Thymus (tissue), 11 donors: ENCODE measurements at regions not wholly inside any gene's neighbourhood (a gene's known extent, or its start where the extent isn't known, plus 50 kb on each side); places are given as distances from the start of the nearest gene placed in this dataset.
"Not testable (repeated sequence)": the region's sequence is repeated elsewhere in the genome, so short reads cannot be mapped to it uniquely, and the experiment has no call there.

Experiments used
- DNase-seq, 9 donors: peaks; one replicate each; pipeline ENCODE4 v3.0.0-alpha.2; 2013; ENCODE audit warnings: low spot score in 9 of 9, low read depth in 6 of 9, missing footprints in 1 of 9
- H3K27ac ChIP-seq, 2 donors: one replicate each; pipeline ENCODE4 v1.5.1; 2013; ENCODE audit warnings: control low read depth in 1 of 2, low read depth in 1 of 2, low read length in 1 of 2, mild to moderate bottlenecking in 1 of 2, moderate library complexity in 1 of 2
- H3K27me3 ChIP-seq, 2 donors: one replicate each; pipeline ENCODE4 v1.5.1; 2013; ENCODE audit warnings: low read length in 1 of 2; ENCODE audit not compliant: control insufficient read depth in 2 of 2, insufficient read depth in 1 of 2
- H3K36me3 ChIP-seq, 2 donors: one replicate each; pipeline ENCODE4 v1.5.1; 2013; ENCODE audit warnings: low read length in 1 of 2, mild to moderate bottlenecking in 1 of 2, moderate library complexity in 1 of 2; ENCODE audit not compliant: control insufficient read depth in 2 of 2, insufficient read depth in 2 of 2
- H3K4me1 ChIP-seq, 2 donors: one replicate each; pipeline ENCODE4 v1.5.1; 2013; ENCODE audit warnings: low read length in 2 of 2; ENCODE audit not compliant: control insufficient read depth in 2 of 2, insufficient read depth in 2 of 2
- H3K4me3 ChIP-seq, 2 donors: one replicate each; pipeline ENCODE4 v1.5.1; 2013; ENCODE audit warnings: low read length in 2 of 2, control low read depth in 1 of 2, mild to moderate bottlenecking in 1 of 2
- H3K9me3 ChIP-seq, 2 donors: one replicate each; pipeline ENCODE4 v1.5.1; 2013; ENCODE audit warnings: low read length in 1 of 2, mild to moderate bottlenecking in 1 of 2; ENCODE audit not compliant: control insufficient read depth in 2 of 2, insufficient read depth in 1 of 2
- WGBS: extraction: QIAGEN DNeasy Blood & Tissue Kit; methylation state at CpG from one replicate; pipeline ENCODE4 v1.1.7; 2013; 5-methylcytosine and 5-hydroxymethylcytosine counted together
- donor health status: healthy.

DNA sequence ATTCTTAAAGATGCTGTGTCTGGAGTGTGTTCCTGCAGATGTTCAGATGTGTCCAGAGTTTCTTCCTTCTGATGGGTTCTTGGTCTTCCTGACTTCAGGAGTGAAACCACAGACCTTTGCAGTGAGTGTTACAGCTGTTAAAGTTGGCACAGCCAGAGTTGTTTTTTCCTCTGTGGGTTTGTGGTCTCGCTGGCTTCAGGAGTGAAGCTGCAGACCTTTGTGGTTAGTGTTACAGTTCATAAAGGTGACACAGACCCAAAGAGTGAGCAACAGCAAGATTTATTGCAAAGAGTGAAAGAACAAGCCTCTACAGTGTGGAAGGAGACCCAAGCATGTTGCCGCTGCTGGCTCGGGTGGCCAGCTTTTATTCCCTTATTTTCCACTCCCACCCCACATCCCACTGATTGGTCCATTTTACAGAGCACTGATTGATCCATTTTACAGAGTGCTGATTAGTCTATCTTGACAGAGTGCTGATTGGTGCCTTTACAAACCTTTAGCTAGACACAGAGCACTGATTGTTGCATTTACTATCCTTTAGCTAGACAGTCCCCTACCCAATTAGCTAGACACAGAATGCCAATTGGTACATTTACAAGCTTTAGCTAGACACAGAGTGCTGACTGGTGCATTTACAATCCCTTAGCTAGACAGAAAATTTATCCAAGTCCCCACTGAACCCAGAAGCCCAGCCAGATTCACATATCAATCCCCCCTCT, 266.6 kb downstream of the RPS4Y2 start:
- Histone ChIP-seq H3K4me1 (peaks cover 0 to 14% of the 10 kb centered on the region in 2 donors), H3K4me3 (no peak overlapping the region), H3K27me3 (no peaks in the 10 kb centered on the region), H3K36me3 (no peaks in the 10 kb centered on the region), H3K9me3 (no peaks in the 10 kb centered on the region), H3K27ac (no peak overlapping the region)
- DNase-seq: no peak
- WGBS: under 1% methylated on average over 3 of the region's 3 CpGs

DNA sequence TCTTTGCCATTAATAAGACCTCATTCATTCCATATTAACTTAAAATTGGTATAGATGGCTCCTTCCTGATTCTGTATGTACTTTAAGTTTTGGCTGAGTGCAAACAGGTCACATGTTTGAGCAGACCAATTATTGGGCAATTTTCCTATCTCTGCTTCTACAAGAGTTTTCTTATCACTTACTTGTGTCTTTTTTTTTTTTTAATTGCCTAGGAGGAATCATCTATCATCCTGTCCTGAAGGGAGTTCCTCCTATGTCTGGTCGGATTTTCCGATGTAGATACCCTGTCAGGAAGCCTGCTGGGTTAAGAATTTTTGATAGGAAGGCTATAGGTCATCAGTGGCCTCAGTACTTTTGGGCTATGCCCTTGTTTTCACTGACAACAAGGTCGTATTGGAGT, 268.0 kb downstream of the RPS4Y2 start:
- H3K9me3 ChIP-seq: no peaks in the 10 kb centered on the region
- no peak overlapping the region for H3K4me3 ChIP-seq
- H3K36me3 ChIP-seq: no peaks in the 10 kb centered on the region
- peaks cover 0 to 14% of the 10 kb centered on the region in 2 donors for H3K4me1 ChIP-seq
- 74% methylated on average over 3 of the region's 3 CpGs for WGBS
- H3K27ac ChIP-seq: no peak overlapping the region
- H3K27me3 ChIP-seq: no peaks in the 10 kb centered on the region
- no peak for DNase-seq

DNA sequence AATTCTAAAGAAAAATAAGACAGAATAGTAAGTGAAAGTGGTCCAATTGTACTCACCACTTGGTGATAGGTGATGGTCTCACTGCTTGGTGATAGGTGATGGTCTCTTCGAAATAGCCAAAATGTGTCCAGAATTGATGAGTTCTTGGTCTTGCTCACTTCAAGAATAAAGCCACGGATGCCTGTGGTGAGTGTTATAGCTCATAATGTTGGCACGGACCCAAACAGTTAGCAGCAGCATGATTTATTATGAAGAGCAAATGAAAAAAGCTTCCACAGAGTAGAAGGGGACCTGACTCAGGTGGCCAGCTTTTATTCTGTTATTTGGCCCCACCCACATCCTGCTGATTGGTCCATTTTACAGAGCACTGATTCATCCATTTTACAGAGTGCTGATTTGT, 272.6 kb downstream of the RPS4Y2 start:
- no peaks in the 10 kb centered on the region for H3K36me3 ChIP-seq
- H3K4me1 ChIP-seq: no peaks in the 10 kb centered on the region
- H3K27me3 ChIP-seq: no peaks in the 10 kb centered on the region
- no peak for DNase-seq
- H3K9me3 ChIP-seq: no peaks in the 10 kb centered on the region
- H3K27ac ChIP-seq: no peak overlapping the region
- no peak overlapping the region for H3K4me3 ChIP-seq
- WGBS: 58% methylated on average over 3 of the region's 3 CpGs

DNA sequence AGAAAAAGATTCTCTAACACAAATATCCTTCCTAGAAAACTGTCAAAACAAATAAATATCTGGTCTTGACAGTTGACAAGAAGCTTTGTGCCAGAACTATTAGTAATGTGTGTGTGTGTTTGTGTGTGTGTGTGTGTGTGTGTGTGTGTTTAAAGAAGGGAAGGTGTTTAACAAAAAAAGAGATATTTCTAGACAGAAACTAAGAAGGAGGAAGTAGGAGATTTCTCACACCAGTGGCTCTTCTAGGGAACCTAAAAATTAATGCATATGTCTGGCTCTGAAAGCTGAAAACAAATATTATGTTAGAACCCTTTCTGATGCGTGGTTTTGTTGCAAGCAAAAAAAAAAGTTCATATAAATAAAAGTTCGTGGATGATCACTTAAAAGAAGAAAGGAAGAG, 277.5 kb downstream of the RPS4Y2 start:
- 26% methylated on average over 2 of the region's 2 CpGs for WGBS
- H3K9me3 ChIP-seq: no peaks in the 10 kb centered on the region
- no peak overlapping the region for H3K27ac ChIP-seq
- DNase-seq: no peak
- H3K4me3 ChIP-seq: no peak overlapping the region
- H3K36me3 ChIP-seq: no peaks in the 10 kb centered on the region
- H3K27me3 ChIP-seq: no peaks in the 10 kb centered on the region
- H3K4me1 ChIP-seq: no peaks in the 10 kb centered on the region

DNA sequence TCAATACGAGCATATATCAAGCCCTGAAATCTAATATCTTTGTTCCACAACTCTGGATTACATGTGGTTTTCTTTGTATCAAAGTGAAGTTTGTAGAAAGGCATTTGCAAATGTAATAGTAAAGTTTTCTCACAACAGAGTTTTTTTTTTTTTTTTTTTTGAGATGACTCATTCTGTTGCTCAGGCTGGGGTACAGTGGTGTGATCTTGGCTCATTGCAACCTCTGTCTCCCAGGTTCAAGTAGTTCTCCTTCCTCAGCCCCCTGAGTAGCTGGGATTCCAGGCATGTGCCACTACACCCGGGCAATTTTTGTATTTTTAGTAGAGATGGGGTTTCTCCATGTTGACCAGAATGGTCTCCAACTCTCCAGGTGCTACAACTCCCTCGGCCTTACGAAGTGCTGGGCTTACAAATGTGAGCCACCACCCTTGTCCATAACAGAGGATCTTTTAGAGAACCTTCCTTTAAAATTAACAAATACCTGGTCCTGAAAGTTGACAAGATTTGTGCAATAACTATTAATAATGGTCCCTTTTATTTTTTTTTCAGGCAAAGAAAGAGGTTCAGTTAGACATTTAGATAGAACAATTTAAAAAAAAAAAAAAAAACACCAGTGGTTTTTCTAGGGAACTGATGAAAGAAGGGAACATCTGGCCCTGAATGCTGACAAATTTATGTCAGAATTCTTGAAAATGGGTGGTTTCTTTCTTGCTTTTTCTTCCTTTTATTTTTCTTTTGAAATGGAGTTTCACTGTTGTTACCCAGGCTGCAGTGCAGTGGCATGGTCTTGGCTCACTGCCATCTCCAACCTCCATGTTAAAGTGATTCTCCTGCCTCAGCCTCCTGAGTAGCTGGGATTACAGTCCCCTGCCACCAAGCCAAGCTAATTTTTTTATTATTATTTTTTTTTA, 278.5 kb downstream of the RPS4Y2 start:
- DNase-seq: no peak
- H3K4me1 ChIP-seq: no peaks in the 10 kb centered on the region

DNA sequence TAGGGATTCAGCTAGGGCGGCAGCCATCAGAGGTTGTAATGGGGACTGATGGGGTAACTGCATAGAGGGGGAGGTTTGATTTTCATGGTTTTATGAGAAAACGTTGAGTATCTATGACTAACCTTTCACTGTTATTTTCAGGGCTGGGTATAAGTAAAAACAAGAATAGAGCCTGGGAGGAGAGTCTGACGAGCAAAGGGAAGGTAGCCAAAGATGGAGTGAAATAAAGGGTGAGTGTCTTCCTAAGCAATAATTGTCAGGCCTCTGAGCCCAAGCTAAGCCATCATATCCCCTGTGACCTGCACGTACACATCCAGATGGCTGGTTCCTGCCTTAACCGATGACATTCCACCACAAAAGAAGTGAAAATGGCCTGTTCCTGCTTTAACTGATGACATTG, 281.5 kb downstream of the RPS4Y2 start:
- not testable (repeated sequence) for H3K9me3 ChIP-seq, H3K4me1 ChIP-seq, H3K27me3 ChIP-seq, DNase-seq, H3K27ac ChIP-seq, H3K36me3 ChIP-seq, H3K4me3 ChIP-seq
- 93% methylated on average over 5 of the region's 5 CpGs for WGBS

More for the DNA sequence above, 278.5 kb downstream of the RPS4Y2 start:
- Histone ChIP-seq H3K36me3 (no peaks in the 10 kb centered on the region), H3K27ac (no peak overlapping the region), H3K4me3 (no peak overlapping the region), H3K27me3 (no peaks in the 10 kb centered on the region), H3K9me3 (no peaks in the 10 kb centered on the region)
- 72% methylated on average over 4 of the region's 4 CpGs for WGBS

DNA sequence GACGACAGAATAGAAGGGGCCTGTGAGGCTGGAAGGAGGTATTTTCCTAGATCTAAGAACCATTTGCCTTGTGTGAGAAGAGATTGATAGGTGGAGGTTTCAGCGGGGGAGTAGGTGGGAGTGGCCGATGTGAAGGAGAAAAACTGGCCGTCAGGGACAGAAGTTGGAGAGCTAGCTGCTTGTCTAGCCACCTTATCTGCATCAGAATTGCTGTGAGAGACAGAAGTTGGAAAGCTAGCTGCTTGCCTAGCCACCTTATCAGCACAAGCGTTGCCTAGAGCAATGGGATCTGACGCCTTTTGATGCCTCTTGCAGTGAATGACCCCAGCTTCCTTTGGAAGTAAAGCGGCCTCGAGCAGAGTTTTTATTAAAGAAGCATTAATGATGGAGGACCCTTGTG, 283.9 kb downstream of the RPS4Y2 start:
- no peak overlapping the region for H3K27ac ChIP-seq
- H3K27me3 ChIP-seq: no peaks in the 10 kb centered on the region
- no peaks in the 10 kb centered on the region for H3K4me1 ChIP-seq
- no peak overlapping the region for H3K4me3 ChIP-seq
- H3K9me3 ChIP-seq: no peaks in the 10 kb centered on the region
- no peaks in the 10 kb centered on the region for H3K36me3 ChIP-seq
- DNase-seq: no peak
- over 99% methylated on average over 8 of the region's 8 CpGs for whole genome bisulfite sequencing

DNA sequence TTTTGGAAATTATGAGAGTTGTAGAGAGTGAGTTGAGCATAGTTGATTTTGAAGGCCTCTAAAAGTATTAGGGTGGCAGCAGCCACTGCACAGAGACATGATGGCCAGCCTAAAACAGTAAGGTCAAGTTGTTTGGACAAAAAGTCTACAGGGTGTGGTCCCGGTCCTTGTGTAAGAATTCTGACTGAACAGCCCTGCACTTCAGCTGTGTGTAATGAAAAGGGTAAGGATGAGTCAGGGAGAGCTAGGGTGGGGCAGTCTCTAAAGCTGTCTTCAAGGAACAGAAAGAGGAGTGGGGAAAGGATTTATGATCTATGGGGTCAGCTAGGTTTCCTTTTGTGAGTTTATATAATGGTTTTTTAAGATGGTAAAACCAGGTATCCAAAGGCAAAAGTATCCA, 284.8 kb downstream of the RPS4Y2 start:
- not testable (repeated sequence) for H3K4me1 ChIP-seq, H3K4me3 ChIP-seq, DNase-seq, H3K27ac ChIP-seq, H3K9me3 ChIP-seq, H3K27me3 ChIP-seq, H3K36me3 ChIP-seq
- WGBS: 93% methylated on average over 1 of the region's 1 CpG

DNA sequence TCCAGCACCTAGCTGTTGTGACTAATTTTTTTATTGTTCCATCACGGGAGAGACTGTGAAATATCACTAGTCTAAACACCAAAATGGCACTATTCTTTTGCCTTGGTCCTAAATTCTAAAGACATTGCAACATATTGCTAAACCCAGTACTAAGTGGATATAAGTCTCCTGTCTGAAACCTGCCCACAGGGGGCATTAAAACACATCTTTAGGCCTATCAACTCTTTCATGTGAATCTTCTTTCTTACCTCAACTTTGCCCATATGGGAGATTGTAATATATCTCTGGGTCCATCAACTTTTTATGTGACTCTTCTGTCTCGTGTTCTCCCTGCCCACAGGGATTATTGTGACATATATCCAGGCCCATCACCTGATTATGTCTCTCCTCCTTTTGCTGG, 317.2 kb downstream of the RPS4Y2 start:
- Histone ChIP-seq H3K36me3 (no peaks in the 10 kb centered on the region), H3K27me3 (no peaks in the 10 kb centered on the region), H3K9me3 (no peaks in the 10 kb centered on the region), H3K27ac (no peak overlapping the region), H3K4me1 (no peaks in the 10 kb centered on the region), H3K4me3 (no peak overlapping the region)
- 87% methylated on average over 2 of the region's 2 CpGs for WGBS
- DNase-seq: no peak
